H9 (cell line): ENCODE measurements at regions not wholly inside any gene's neighbourhood (a gene's known extent, or its start where the extent isn't known, plus 50 kb on each side); places are given as distances from the start of the nearest gene placed in this dataset.

Experiments used
- DNase-seq: peaks from one replicate; pipeline ENCODE4 v3.0.0-alpha.2; 2017
- H2AFZ ChIP-seq: one replicate; pipeline ENCODE4 v1.6.1; 2013; ENCODE audit warnings: mild to moderate bottlenecking, low read length, control low read depth, moderate library complexity
- H2AK5ac ChIP-seq: 2 replicates; pipeline ENCODE4 v1.6.1; 2013; ENCODE audit warnings: low read length, control low read depth, mixed read lengths; ENCODE audit not compliant: insufficient read length
- H2BK120ac ChIP-seq: one replicate; pipeline ENCODE4 v1.6.1; 2013; ENCODE audit warnings: low read depth, mild to moderate bottlenecking, low read length, control low read depth, inconsistent platforms; ENCODE audit not compliant: poor library complexity, severe bottlenecking
- H2BK12ac ChIP-seq: 2 replicates; pipeline ENCODE4 v1.6.1; 2013; ENCODE audit warnings: low read length, control low read depth, mixed read lengths, low read depth; ENCODE audit not compliant: insufficient read length
- H2BK15ac ChIP-seq: 2 replicates; pipeline ENCODE4 v1.6.1; 2013; ENCODE audit warnings: low read depth, low read length, control low read depth
- H2BK20ac ChIP-seq: one replicate; pipeline ENCODE4 v1.6.1; 2013; ENCODE audit warnings: low read depth, mild to moderate bottlenecking, low read length, control low read depth, inconsistent platforms; ENCODE audit not compliant: poor library complexity, severe bottlenecking
- H2BK5ac ChIP-seq: 2 replicates; pipeline ENCODE4 v1.6.1; 2013; ENCODE audit warnings: low read length, control low read depth, mixed read lengths; ENCODE audit not compliant: insufficient read length
- H3K14ac ChIP-seq: 2 replicates; pipeline ENCODE4 v1.6.1; 2013; ENCODE audit warnings: low read length, control low read depth; ENCODE audit not compliant: insufficient read depth
- H3K18ac ChIP-seq: 2 replicates; pipeline ENCODE4 v1.6.1; 2013; ENCODE audit warnings: low read depth, mild to moderate bottlenecking, mixed read lengths, low read length, control low read depth; ENCODE audit not compliant: insufficient read length
- H3K23ac ChIP-seq: 2 replicates; pipeline ENCODE4 v1.6.1; 2013; ENCODE audit warnings: low read length, control low read depth, mixed read lengths, low read depth; ENCODE audit not compliant: insufficient read length
- H3K23me2 ChIP-seq: 2 replicates; pipeline ENCODE4 v1.6.1; 2013; ENCODE audit warnings: low read depth, mild to moderate bottlenecking, mixed read lengths, low read length, control low read depth; ENCODE audit not compliant: insufficient read length, poor library complexity, severe bottlenecking
- H3K27ac ChIP-seq: 2 replicates; pipeline ENCODE4 v1.5.1; 2013; ENCODE audit warnings: low read length, control low read depth, mixed read lengths, low read depth; ENCODE audit not compliant: insufficient read length
- H3K27me3 ChIP-seq: 2 replicates; pipeline ENCODE4 v1.6.1; 2013; ENCODE audit warnings: low read length, control low read depth, inconsistent platforms; ENCODE audit not compliant: insufficient read depth
- H3K4ac ChIP-seq: 2 replicates; pipeline ENCODE4 v1.6.1; 2013; ENCODE audit warnings: low read depth, mild to moderate bottlenecking, control low read depth, inconsistent platforms, low read length, moderate library complexity
- H3K4me1 ChIP-seq: 2 replicates; pipeline ENCODE4 v1.6.1; 2013; ENCODE audit warnings: low read length, control low read depth, inconsistent platforms; ENCODE audit not compliant: insufficient read depth
- H3K4me2 ChIP-seq: 2 replicates; pipeline ENCODE4 v1.6.1; 2013; ENCODE audit warnings: low read length, control low read depth, mixed read lengths; ENCODE audit not compliant: insufficient read length, insufficient read depth
- H3K56ac ChIP-seq: 2 replicates; pipeline ENCODE4 v1.6.1; 2013; ENCODE audit warnings: low read depth, mild to moderate bottlenecking, mixed read lengths, low read length, control low read depth; ENCODE audit not compliant: insufficient read length
- H3K79me1 ChIP-seq: 2 replicates; pipeline ENCODE4 v1.6.1; 2013; ENCODE audit warnings: low read depth, mild to moderate bottlenecking, moderate library complexity, low read length, control low read depth, inconsistent platforms; ENCODE audit not compliant: insufficient read depth, poor library complexity, severe bottlenecking
- H3K79me2 ChIP-seq: 2 replicates; pipeline ENCODE4 v1.6.1; 2013; ENCODE audit warnings: low read length, control low read depth, inconsistent platforms; ENCODE audit not compliant: insufficient read depth
- H3K9ac ChIP-seq: 2 replicates; pipeline ENCODE4 v1.6.1; 2013; ENCODE audit warnings: low read length, control low read depth, mixed read lengths; ENCODE audit not compliant: insufficient read length; ENCODE audit errors: extremely low read depth
- H3K9me3 ChIP-seq: one replicate; pipeline ENCODE4 v1.6.1; 2013; ENCODE audit warnings: low read depth, low read length, inconsistent platforms; ENCODE audit not compliant: control insufficient read depth
- H3T11ph ChIP-seq: one replicate; pipeline ENCODE4 v1.6.1; 2013; ENCODE audit warnings: mild to moderate bottlenecking, low read length, control low read depth, inconsistent platforms
- H4K20me1 ChIP-seq: one replicate; pipeline ENCODE4 v1.6.1; 2013; ENCODE audit not compliant: control insufficient read depth, insufficient read length, insufficient read depth
- H4K5ac ChIP-seq: 2 replicates; pipeline ENCODE4 v1.6.1; 2013; ENCODE audit warnings: low read depth, mild to moderate bottlenecking, mixed read lengths, low read length, control low read depth; ENCODE audit not compliant: insufficient read length
- H4K8ac ChIP-seq: replicated peaks from 2 replicates; pipeline ENCODE4 v1.6.1; 2013; ENCODE audit warnings: low read length, control low read depth, mixed read lengths, low read depth; ENCODE audit not compliant: insufficient read length
- H4K91ac ChIP-seq: 2 replicates; pipeline ENCODE4 v1.6.1; 2013; ENCODE audit warnings: low read depth, mild to moderate bottlenecking, moderate library complexity, mixed read lengths, low read length, control low read depth; ENCODE audit not compliant: insufficient read length
- H3K27ac Mint-ChIP-seq, 3 experiments: 2 replicates in 2 of 3; 3 replicates in 1 of 3; pipeline ENCODE4 v1.8.0; 2020 to 2021; ENCODE audit warnings: mixed read lengths in 3 of 3, mild to moderate bottlenecking in 1 of 3, moderate library complexity in 1 of 3
- H3K27me3 Mint-ChIP-seq: 2 replicates; pipeline ENCODE4 v1.8.0; 2021; ENCODE audit warnings: low read depth, mild to moderate bottlenecking, moderate library complexity, mixed read lengths
- H3K36me3 Mint-ChIP-seq, 3 experiments: 2 replicates in 2 of 3; 3 replicates in 1 of 3; pipeline ENCODE4 v1.8.0; 2020 to 2021; ENCODE audit warnings: low read depth in 3 of 3, mixed read lengths in 3 of 3; ENCODE audit not compliant: insufficient read depth in 1 of 3
- H3K4me1 Mint-ChIP-seq, 2 experiments: 2 replicates each; pipeline ENCODE4 v1.8.0; 2020; ENCODE audit warnings: mixed read lengths in 2 of 2
- H3K4me3 Mint-ChIP-seq, 2 experiments: 2 replicates in 1 of 2; 3 replicates in 1 of 2; pipeline ENCODE4 v1.8.0; 2020 to 2021; ENCODE audit warnings: mild to moderate bottlenecking in 2 of 2, mixed read lengths in 2 of 2, moderate library complexity in 1 of 2
- H3K9me3 Mint-ChIP-seq, 2 experiments: 2 replicates in 1 of 2; 3 replicates in 1 of 2; pipeline ENCODE4 v1.8.0; 2020; ENCODE audit warnings: mild to moderate bottlenecking in 2 of 2, mixed read lengths in 2 of 2, moderate library complexity in 1 of 2
- WGBS: extraction: QIAGEN DNeasy Blood & Tissue Kit; methylation state at CpG from one replicate; pipeline ENCODE4 v1.1.7; 2013; ENCODE audit warnings: missing lambda C conversion rate, low lambda C conversion rate, mixed read lengths; ENCODE audit not compliant: insufficient read length; ENCODE audit errors: extremely low coverage; 5-methylcytosine and 5-hydroxymethylcytosine counted together
- TF ChIP-seq, protein P1 (sequence below): fragments of 200-600 bp; sonication (generic); conservative IDR thresholded peaks from 3 replicates; pipeline ENCODE4 v1.8.0; 2021; ENCODE audit warnings: antibody characterized with exemption, mild to moderate bottlenecking

DNA sequence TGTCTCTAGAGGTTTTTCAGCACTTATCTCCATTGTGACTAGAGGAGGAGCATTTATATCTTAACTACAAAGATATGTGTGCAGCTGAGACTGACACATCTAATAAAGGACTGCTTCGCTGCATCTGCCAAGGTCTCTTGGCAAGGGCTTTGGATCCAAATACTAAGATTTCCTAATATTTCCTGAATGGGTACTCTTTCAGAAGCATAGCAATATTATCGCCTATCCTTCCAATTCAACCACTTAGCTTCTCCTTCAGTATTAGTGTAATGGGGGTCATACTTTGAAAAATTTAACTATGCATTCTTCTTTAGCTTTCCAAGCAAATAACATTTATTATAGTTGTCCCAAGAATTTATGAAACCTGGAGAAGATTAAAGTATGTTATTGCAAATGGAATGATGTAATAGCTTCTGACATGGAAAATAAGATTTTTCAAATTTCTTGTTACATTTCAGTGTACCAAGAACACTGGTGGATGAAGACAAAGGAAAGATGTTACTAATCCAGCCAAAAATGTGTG lies 243.0 kb upstream of the PDE3A start:
- TF ChIP-seq, protein P1, sequence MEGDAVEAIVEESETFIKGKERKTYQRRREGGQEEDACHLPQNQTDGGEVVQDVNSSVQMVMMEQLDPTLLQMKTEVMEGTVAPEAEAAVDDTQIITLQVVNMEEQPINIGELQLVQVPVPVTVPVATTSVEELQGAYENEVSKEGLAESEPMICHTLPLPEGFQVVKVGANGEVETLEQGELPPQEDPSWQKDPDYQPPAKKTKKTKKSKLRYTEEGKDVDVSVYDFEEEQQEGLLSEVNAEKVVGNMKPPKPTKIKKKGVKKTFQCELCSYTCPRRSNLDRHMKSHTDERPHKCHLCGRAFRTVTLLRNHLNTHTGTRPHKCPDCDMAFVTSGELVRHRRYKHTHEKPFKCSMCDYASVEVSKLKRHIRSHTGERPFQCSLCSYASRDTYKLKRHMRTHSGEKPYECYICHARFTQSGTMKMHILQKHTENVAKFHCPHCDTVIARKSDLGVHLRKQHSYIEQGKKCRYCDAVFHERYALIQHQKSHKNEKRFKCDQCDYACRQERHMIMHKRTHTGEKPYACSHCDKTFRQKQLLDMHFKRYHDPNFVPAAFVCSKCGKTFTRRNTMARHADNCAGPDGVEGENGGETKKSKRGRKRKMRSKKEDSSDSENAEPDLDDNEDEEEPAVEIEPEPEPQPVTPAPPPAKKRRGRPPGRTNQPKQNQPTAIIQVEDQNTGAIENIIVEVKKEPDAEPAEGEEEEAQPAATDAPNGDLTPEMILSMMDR = no peak
- Histone ChIP-seq H2BK20ac (no peak overlapping the region), H3K18ac (no peak overlapping the region), H3K4me2 (no peak overlapping the region), H4K8ac (no peak overlapping the region), H4K91ac (no peak overlapping the region), H2BK15ac (no peak overlapping the region), H2BK5ac (no peak overlapping the region), H3K4ac (no peak overlapping the region), H3K56ac (no peak overlapping the region), H4K5ac (no peak overlapping the region), H2BK120ac (no peak overlapping the region), H3K14ac (no peak overlapping the region), H3K27ac (no peak overlapping the region), H2AFZ (no peak overlapping the region), H2BK12ac (no peak overlapping the region), H3K4me1 (no peaks in the 10 kb centered on the region), H3K9me3 (no peaks in the 10 kb centered on the region), H3K79me1 (no peaks in the 10 kb centered on the region), H3K23ac (no peak overlapping the region), H3K79me2 (no peaks in the 10 kb centered on the region), H3K23me2 (no peaks in the 10 kb centered on the region), H2AK5ac (no peak overlapping the region), H4K20me1 (no peaks in the 10 kb centered on the region), H3T11ph (no peak overlapping the region), H3K9ac (no peak overlapping the region), H3K27me3 (no peaks in the 10 kb centered on the region)
- Mint-ChIP-seq H3K9me3 (no peaks in the 10 kb centered on the region), H3K36me3 (no peaks in the 10 kb centered on the region), H3K4me1 (peaks cover 14 to 15% of the 10 kb centered on the region in 2 experiments), H3K4me3 (no peak overlapping the region), H3K27ac (no peak overlapping the region), H3K27me3 (no peaks in the 10 kb centered on the region)
- no peak for DNase-seq
- WGBS = no CpG with 5 or more reads among the region's 2 CpGs
